HepG2 (cell line): ENCODE measurements at regions not wholly inside any gene's neighbourhood (a gene's known extent, or its start where the extent isn't known, plus 50 kb on each side); places are given as distances from the start of the nearest gene placed in this dataset.
A peak's percentile ranks its signal among the peaks of the same experiment; 100 is the strongest.
"Not testable (repeated sequence)": the region's sequence is repeated elsewhere in the genome, so short reads cannot be mapped to it uniquely, and the experiment has no call there.

Experiments used
- ATAC-seq: fragments of 200-7000 bp; cut with Tn5 transposase; 3 replicates; pipeline ENCODE4 v1.9.1; 2020; ENCODE audit warnings: mild to moderate bottlenecking, moderate library complexity
- BruUV-seq: library from RNA; stranded (reverse); fragments of 400-500 nt; replicated peaks from 2 replicates; lab custom pipeline; 2021; lab: Mats Ljungman, UMichigan
- CTCF ChIA-PET: fragments of 300-600 bp; formaldehyde crosslinking; extraction: SDS; loops from one replicate; lab custom pipeline; 2021; ENCODE audit warnings: low total read pairs, inconsistent platforms, low intra/inter-chr PET ratio; lab: Yijun Ruan, JAX
- POLR2A ChIA-PET: fragments of 350-600 bp; sonication (Branson Sonifier 250); formaldehyde crosslinking; loops from one replicate; lab custom pipeline; 2020; ENCODE audit warnings: antibody characterized with exemption, inconsistent platforms; lab: Yijun Ruan, JAX
- DNase-seq: peaks from one replicate; pipeline ENCODE4 v3.0.0-alpha.2; 2015; ENCODE audit warnings: low spot score
- FAIRE-seq: peaks from 3 replicates; lab custom pipeline; 2011; peaks lifted over from hg19 to GRCh38; lab: Jason Lieb, UNC
- H2AFZ ChIP-seq: one replicate; pipeline ENCODE4 v1.6.1; 2011; ENCODE audit warnings: low read length, inconsistent platforms
- H3K27ac ChIP-seq: fragments of 300-600 bp; 3 replicates; pipeline ENCODE4 v1.8.0; 2011; ENCODE audit warnings: mixed run types, mild to moderate bottlenecking, mixed read lengths, low read length, inconsistent platforms; ENCODE audit not compliant: insufficient read depth; ENCODE audit errors: extremely low read length
- H3K27me3 ChIP-seq, 2 experiments: fragments of 200-600 bp in 1 of 2; 2 replicates in 1 of 2; 3 replicates in 1 of 2; pipeline versions ENCODE4 v1.6.0 to v1.8.0; 2011; ENCODE audit warnings: low read length in 2 of 2, mild to moderate bottlenecking in 2 of 2, moderate library complexity in 2 of 2, inconsistent platforms in 1 of 2; ENCODE audit not compliant: insufficient read depth in 2 of 2, control insufficient read depth in 1 of 2
- H3K36me3 ChIP-seq, 2 experiments: fragments of 200-600 bp in 1 of 2; replicated peaks in 1 of 2; 2 replicates in 1 of 2; 3 replicates in 1 of 2; pipeline versions ENCODE4 v1.5.1 to v1.8.0; 2011; ENCODE audit warnings: low read length in 2 of 2, inconsistent platforms in 1 of 2; ENCODE audit not compliant: insufficient read depth in 2 of 2, control insufficient read depth in 1 of 2
- H3K4me1 ChIP-seq: 2 replicates; pipeline ENCODE4 v1.5.1; 2012; ENCODE audit warnings: low read length, inconsistent platforms; ENCODE audit not compliant: insufficient read depth
- H3K4me2 ChIP-seq: 2 replicates; pipeline ENCODE4 v1.6.0; 2011; ENCODE audit warnings: low read depth, low read length, inconsistent platforms
- H3K4me3 ChIP-seq, 3 experiments: fragments of 200-600 bp in 1 of 3; sonication (generic), shearing (Covaris generic) in 1 of 3; replicated peaks in 1 of 3; 2 replicates each; pipeline ENCODE4 v1.5.1; 2011 to 2016; ENCODE audit warnings: low read length in 3 of 3, inconsistent platforms in 2 of 3, low read depth in 2 of 3, mild to moderate bottlenecking in 2 of 3, control low read depth in 1 of 3, mixed read lengths in 1 of 3; ENCODE audit not compliant: insufficient read depth in 1 of 3
- H3K79me2 ChIP-seq: one replicate; pipeline ENCODE4 v1.6.1; 2011; ENCODE audit warnings: low read length, inconsistent platforms; ENCODE audit not compliant: insufficient read depth
- H3K9ac ChIP-seq: 2 replicates; pipeline ENCODE4 v1.6.0; 2011; ENCODE audit warnings: mild to moderate bottlenecking, low read depth, low read length, inconsistent platforms; ENCODE audit not compliant: insufficient read depth
- H3K9me3 ChIP-seq: 2 replicates; pipeline ENCODE4 v1.5.1; 2012; ENCODE audit warnings: mild to moderate bottlenecking, low read length
- H4K20me1 ChIP-seq: 2 replicates; pipeline ENCODE4 v1.6.0; 2011; ENCODE audit warnings: inconsistent platforms, mild to moderate bottlenecking, low read length, moderate library complexity; ENCODE audit not compliant: insufficient read depth
- WGBS: methylation state at CpG from one replicate; pipeline ENCODE4 v1.1.6; 2017; ENCODE audit warnings: low lambda C conversion rate; 5-methylcytosine and 5-hydroxymethylcytosine counted together
- in situ Hi-C: cut with HindIII; loops from 2 replicates; pipeline ENCODE4 v1.10.0; 2017; ENCODE audit warnings: low pct_unique_long_range_greater_than_20kb; ENCODE audit not compliant: extremely low pct_ligation_motif_present
- intact Hi-C: fragments of 100-400 bp; cut with micrococcal nuclease; formaldehyde crosslinking; loops from one replicate; pipeline ENCODE4 v1.10.0; 2022; ENCODE audit not compliant: unreplicated experiment

DNA sequence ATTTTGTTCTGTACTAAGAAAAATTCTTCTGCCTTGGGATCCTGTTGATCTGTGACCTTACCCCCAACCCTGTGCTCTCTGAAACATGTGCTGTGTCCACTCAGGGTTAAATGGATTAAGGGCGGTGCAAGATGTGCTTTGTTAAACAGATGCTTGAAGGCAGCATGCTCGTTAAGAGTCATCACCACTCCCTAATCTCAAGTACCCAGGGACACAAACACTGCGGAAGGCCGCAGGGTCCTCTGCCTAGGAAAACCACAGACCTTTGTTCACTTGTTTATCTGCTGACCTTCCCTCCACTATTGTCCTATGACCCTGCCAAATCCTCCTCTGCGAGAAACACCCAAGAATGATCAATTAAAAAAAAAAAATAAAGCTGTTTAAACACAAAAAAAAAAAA lies 59.1 kb downstream of the ANXA2R start:
- in situ Hi-C loops, H3K36me3 ChIP-seq, H3K9ac ChIP-seq, H3K79me2 ChIP-seq, DNase-seq, CTCF ChIA-PET, BruUV-seq, intact Hi-C loops, H2AFZ ChIP-seq, H3K9me3 ChIP-seq, FAIRE-seq, H3K4me2 ChIP-seq, H4K20me1 ChIP-seq, H3K27me3 ChIP-seq, H3K27ac ChIP-seq, H3K4me3 ChIP-seq: not testable (repeated sequence)
- ATAC-seq, result peak; percentile 59
- no CpG with 5 or more reads among the region's 5 CpGs for WGBS
- peaks cover 11% of the 10 kb centered on the region for H3K4me1 ChIP-seq
- POLR2A ChIA-PET, result interaction anchor here (0.7 kb wide), 1 partner anchor 32 kb away, joined by 3 read pairs; no protein-coding TSS in a partner anchor

DNA sequence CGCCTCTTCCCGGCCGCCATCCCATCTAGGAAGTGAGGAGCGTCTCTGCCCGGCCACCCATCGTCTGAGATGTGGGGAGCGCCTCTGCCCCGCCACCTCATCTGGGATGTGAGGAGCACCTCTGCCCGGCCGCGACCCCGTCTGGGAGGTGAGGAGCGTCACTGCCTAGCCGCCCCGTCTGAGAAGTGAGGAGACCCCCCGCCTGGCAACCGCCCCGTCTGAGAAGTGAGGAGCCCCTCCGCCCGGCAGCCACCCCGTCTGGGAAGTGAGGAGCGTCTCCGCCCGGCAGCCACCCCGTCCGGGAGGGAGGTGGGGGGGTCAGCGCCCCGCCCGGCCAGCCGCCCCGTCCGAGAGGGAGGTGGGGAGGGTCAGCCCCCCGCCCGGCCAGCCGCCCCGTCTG lies 59.7 kb downstream of the ANXA2R start:
- H3K4me3 ChIP-seq, H2AFZ ChIP-seq, H3K9ac ChIP-seq, H3K9me3 ChIP-seq, DNase-seq, FAIRE-seq, H3K27ac ChIP-seq, H3K27me3 ChIP-seq, CTCF ChIA-PET, ATAC-seq, H3K4me1 ChIP-seq, H3K4me2 ChIP-seq, BruUV-seq, intact Hi-C loops, H4K20me1 ChIP-seq, H3K36me3 ChIP-seq, in situ Hi-C loops, H3K79me2 ChIP-seq: not testable (repeated sequence)
- no CpG with 5 or more reads among the region's 36 CpGs for WGBS
- POLR2A ChIA-PET, result interaction anchor here (0.7 kb wide), 1 partner anchor 31 kb away, joined by 3 read pairs; no protein-coding TSS in a partner anchor

DNA sequence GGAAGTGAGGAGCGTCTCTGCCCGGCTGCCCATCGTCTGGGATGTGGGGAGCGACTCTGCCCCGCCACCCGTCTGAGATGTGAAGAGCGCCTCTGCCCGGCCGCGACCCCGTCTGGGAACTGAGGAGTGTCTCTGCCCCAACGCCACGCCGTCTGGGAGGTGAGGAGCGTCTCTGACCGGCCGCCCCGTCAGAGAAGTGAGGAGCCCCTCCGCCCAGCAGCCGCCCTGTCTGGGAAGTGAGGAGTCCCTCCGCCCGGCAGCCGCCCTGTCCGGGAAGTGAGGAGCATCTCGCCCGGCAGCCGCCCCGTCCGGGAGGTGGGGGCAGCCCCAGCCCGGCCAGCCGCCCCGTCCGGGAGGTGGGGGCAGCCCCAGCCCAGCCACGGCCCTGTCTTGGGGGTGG lies 60.9 kb downstream of the ANXA2R start:
- in situ Hi-C loops, H3K4me3 ChIP-seq, H3K4me2 ChIP-seq, BruUV-seq, CTCF ChIA-PET, DNase-seq, intact Hi-C loops, POLR2A ChIA-PET, H2AFZ ChIP-seq, H3K9ac ChIP-seq, ATAC-seq, H3K27ac ChIP-seq, H3K36me3 ChIP-seq, H3K4me1 ChIP-seq, FAIRE-seq, H3K9me3 ChIP-seq, H3K27me3 ChIP-seq, H3K79me2 ChIP-seq, H4K20me1 ChIP-seq: not testable (repeated sequence)
- WGBS, result 90% methylated on average over 15 of the region's 34 CpGs
